ENCODE measurements at regions not wholly inside any gene's neighbourhood (a gene's known extent, or its start where the extent isn't known, plus 50 kb on each side); places are given as distances from the start of the nearest gene placed in this dataset.

- WGBS (ENCODE audit: insufficient coverage, low coverage, missing lambda C conversion rate) = 0% methylated on average over 2 of the region's 2 CpGs
- Histone ChIP-seq H3K27ac (ENCODE audit: extremely low read depth, low read depth, low read length) (no peak overlapping the region), H3K9me3 (replicated peaks; ENCODE audit: control insufficient read depth, insufficient read depth, low read depth, low read length) (no peaks in the 10 kb centered on the region), H3K36me3 (ENCODE audit: control insufficient read depth, insufficient read depth, low read length) (no peaks in the 10 kb centered on the region), H3K9ac (ENCODE audit: insufficient read depth in 1 of 2, low read depth in 2 of 2, low read length in 2 of 2) (no peak overlapping the region), H3K4me3 (no peak overlapping the region), H3K79me2 (ENCODE audit: control insufficient read depth, insufficient read depth, low read length) (no peaks in the 10 kb centered on the region), H3K27me3 (ENCODE audit: control insufficient read depth in 2 of 2, insufficient read depth in 2 of 2, low read length in 2 of 2) (no peaks in the 10 kb centered on the region), H4K20me1 (replicated peaks; ENCODE audit: control insufficient read depth, insufficient read depth, low read length) (no peaks in the 10 kb centered on the region), H3K9me1 (ENCODE audit: control insufficient read depth, insufficient read depth, low read length) (no peaks in the 10 kb centered on the region), H2AFZ (ENCODE audit: low read depth, low read length) (no peak overlapping the region), H3K4me1 (replicated peaks in 1 of 2; ENCODE audit: control insufficient read depth in 2 of 2, insufficient read depth in 2 of 2, low read length in 2 of 2) (no peaks in the 10 kb centered on the region), H3K4me2 (ENCODE audit: insufficient read depth, low read length) (no peak overlapping the region)
- DNase-seq (ENCODE audit: extremely low read depth in 1 of 4, low spot score in 3 of 4) (no peak), ATAC-seq (no peak), FAIRE-seq (no peak)
- intact Hi-C loops (cut with micrococcal nuclease) (no loop called here), in situ Hi-C loops (cut with MboI) (no loop called here)
- CTCF ChIA-PET (ENCODE audit: low intra/inter-chr PET ratio) = no interaction called here
- BruUV-seq (replicated peaks) = no TSS peak
- TF ChIP-seq, protein P1, sequence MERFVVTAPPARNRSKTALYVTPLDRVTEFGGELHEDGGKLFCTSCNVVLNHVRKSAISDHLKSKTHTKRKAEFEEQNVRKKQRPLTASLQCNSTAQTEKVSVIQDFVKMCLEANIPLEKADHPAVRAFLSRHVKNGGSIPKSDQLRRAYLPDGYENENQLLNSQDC (CRISPR knock-in tag; IDR thresholded peaks at IDR 0.05) = no peak
- no peak for TF ChIP-seq ZFX (CRISPR knock-in tag; IDR thresholded peaks at IDR 0.05)
- no peak for TF ChIP-seq BCOR (IDR thresholded peaks at IDR 0.05)
- TF ChIP-seq MTA3 (IDR thresholded peaks at IDR 0.05; ENCODE audit: borderline replicate concordance) = no peak
- no peak for TF ChIP-seq RAD21 (CRISPR knock-in tag; conservative IDR thresholded peaks at IDR 0.05 in 1 of 2, IDR thresholded peaks at IDR 0.05 in 1 of 2)
- POLR2A ChIA-PET = no interaction called here
Measured at GRCh38 chr4:113844369-113844768, 82.8 kb upstream of the CAMK2D start.

DNA sequence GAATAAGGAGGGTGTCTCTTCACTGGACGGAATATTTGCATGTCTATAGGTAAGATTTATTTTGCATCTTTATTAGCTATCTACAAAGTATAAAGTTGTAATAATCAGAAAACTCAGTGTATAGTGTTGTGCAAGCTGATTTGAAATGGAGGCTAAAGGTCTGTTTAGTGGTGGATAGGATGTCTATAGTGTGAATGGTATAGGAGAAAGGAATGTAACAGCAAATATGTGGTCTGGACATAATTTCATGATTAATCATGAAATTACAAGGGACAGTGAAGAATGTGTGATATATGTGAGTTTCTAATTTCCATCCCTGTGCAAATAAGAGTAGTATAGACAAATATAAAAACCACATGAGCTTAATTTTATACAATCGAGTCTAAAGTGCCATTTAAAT, 79.3 kb upstream of the CAMK2D start:
- H3K4me2 ChIP-seq (ENCODE audit: insufficient read depth, low read length) = no peak overlapping the region

More for the DNA sequence above, 79.3 kb upstream of the CAMK2D start:
- DNase-seq (ENCODE audit: extremely low read depth in 1 of 4, low spot score in 3 of 4) (no peak), ATAC-seq (no peak), FAIRE-seq (no peak)
- H3K9me1 ChIP-seq (ENCODE audit: control insufficient read depth, insufficient read depth, low read length) = no peaks in the 10 kb centered on the region
- in situ Hi-C loops (cut with MboI) = no loop called here
- intact Hi-C loops (cut with micrococcal nuclease) = no loop called here
- no peaks in the 10 kb centered on the region for H4K20me1 ChIP-seq (replicated peaks; ENCODE audit: control insufficient read depth, insufficient read depth, low read length)
- no peaks in the 10 kb centered on the region for H3K79me2 ChIP-seq (ENCODE audit: control insufficient read depth, insufficient read depth, low read length)
- TF ChIP-seq MNT (conservative IDR thresholded peaks at IDR 0.05) (no peak), MAZ (CRISPR knock-in tag; conservative IDR thresholded peaks at IDR 0.05 in 1 of 2, IDR thresholded peaks at IDR 0.05 in 1 of 2) (no peak), E2F3 (CRISPR knock-in tag; IDR thresholded peaks at IDR 0.05) (no peak)
- no peaks in the 10 kb centered on the region for H3K9me3 ChIP-seq (replicated peaks; ENCODE audit: control insufficient read depth, insufficient read depth, low read depth, low read length)
- 0% methylated on average over 2 of the region's 2 CpGs for WGBS (ENCODE audit: insufficient coverage, low coverage, missing lambda C conversion rate)
- ChIA-PET POLR2A (no interaction called here), CTCF (ENCODE audit: low intra/inter-chr PET ratio) (no interaction called here)
- no peak overlapping the region for H2AFZ ChIP-seq (ENCODE audit: low read depth, low read length)
- no peaks in the 10 kb centered on the region for H3K36me3 ChIP-seq (ENCODE audit: control insufficient read depth, insufficient read depth, low read length)
- H3K4me3 ChIP-seq = no peak overlapping the region
- no TSS peak for BruUV-seq (replicated peaks)
- no peaks in the 10 kb centered on the region for H3K27me3 ChIP-seq (ENCODE audit: control insufficient read depth in 2 of 2, insufficient read depth in 2 of 2, low read length in 2 of 2)
- no peaks in the 10 kb centered on the region for H3K4me1 ChIP-seq (replicated peaks in 1 of 2; ENCODE audit: control insufficient read depth in 2 of 2, insufficient read depth in 2 of 2, low read length in 2 of 2)
- H3K9ac ChIP-seq (ENCODE audit: insufficient read depth in 1 of 2, low read depth in 2 of 2, low read length in 2 of 2) = no peak overlapping the region
- H3K27ac ChIP-seq (ENCODE audit: extremely low read depth, low read depth, low read length) = no peak overlapping the region

Measured in K562 (cell line).